GM12891 (cell line): ENCODE measurements at regions not wholly inside any gene's neighbourhood (a gene's known extent, or its start where the extent isn't known, plus 50 kb on each side); places are given as distances from the start of the nearest gene placed in this dataset.

Experiments used
- DNase-seq: peaks from one replicate; pipeline ENCODE4 v3.0.0; 2011; ENCODE audit warnings: low spot score; ENCODE audit not compliant: insufficient read length
- FAIRE-seq: peaks from 2 replicates; lab custom pipeline; 2011; peaks lifted over from hg19 to GRCh38; lab: Jason Lieb, UNC
- PAX5 ChIP-seq: IDR thresholded peaks from 2 replicates; pipeline ENCODE4 v1.6.1; 2011; ENCODE audit warnings: low read length, moderate library complexity, mild to moderate bottlenecking; ENCODE audit not compliant: insufficient read depth, severe bottlenecking
- POLR2A ChIP-seq: IDR thresholded peaks from 2 replicates; pipeline ENCODE4 v1.6.1; 2011; ENCODE audit warnings: low read depth, low read length, control low read depth
- POLR2AphosphoS5 ChIP-seq: IDR thresholded peaks from 2 replicates; pipeline ENCODE4 v1.6.1; 2011; ENCODE audit warnings: low read depth, low read length, control low read depth
- POU2F2 ChIP-seq: IDR thresholded peaks from 2 replicates; pipeline ENCODE4 v1.6.1; 2011; ENCODE audit warnings: low read depth, mild to moderate bottlenecking, control low read depth, low read length, moderate library complexity
- SPI1 ChIP-seq: IDR thresholded peaks from 2 replicates; pipeline ENCODE4 v1.6.1; 2011; ENCODE audit warnings: low read depth, low read length, control low read depth
- TAF1 ChIP-seq: IDR thresholded peaks from 2 replicates; pipeline ENCODE4 v1.6.1; 2011; ENCODE audit warnings: low read depth, low read length, control low read depth

GRCh38 chr5:24376210-24376609 is 268.6 kb downstream of the CDH10 start:
- FAIRE-seq (no peak), DNase-seq (no peak)
- TF ChIP-seq PAX5, result no peak
- no peak for TF ChIP-seq POLR2AphosphoS5
- TF ChIP-seq SPI1, result no peak
- TF ChIP-seq POU2F2, result no peak
- TF ChIP-seq POLR2A, result no peak
- no peak for TF ChIP-seq TAF1

GRCh38 chr5:24376616-24377015 is 268.2 kb downstream of the CDH10 start:
- FAIRE-seq (no peak), DNase-seq (no peak)
- no peak for TF ChIP-seq TAF1
- no peak for TF ChIP-seq POU2F2
- no peak for TF ChIP-seq SPI1
- TF ChIP-seq POLR2A, result no peak
- TF ChIP-seq POLR2AphosphoS5, result no peak
- TF ChIP-seq PAX5, result no peak

- no peak for FAIRE-seq
- DNase-seq, result no peak
- TF ChIP-seq POLR2A (no peak), POLR2AphosphoS5 (no peak), TAF1 (no peak), POU2F2 (no peak), PAX5 (no peak), SPI1 (no peak)
These were observed 262.8 kb downstream of the CDH10 start for GRCh38 chr5:24381861-24382489.

- FAIRE-seq, result no peak
- no peak for DNase-seq
- TF ChIP-seq SPI1, result no peak
- no peak for TF ChIP-seq PAX5
- no peak for TF ChIP-seq POLR2A
- TF ChIP-seq TAF1, result no peak
- TF ChIP-seq POU2F2, result no peak
- TF ChIP-seq POLR2AphosphoS5, result no peak
These were observed 259.7 kb downstream of the CDH10 start for GRCh38 chr5:24385070-24385469.

GRCh38 chr5:24385617-24386016 is 259.2 kb downstream of the CDH10 start:
- no peak for DNase-seq
- TF ChIP-seq POLR2AphosphoS5 (no peak), SPI1 (no peak), PAX5 (no peak), TAF1 (no peak), POLR2A (no peak), POU2F2 (no peak)
- no peak for FAIRE-seq

- DNase-seq (no peak), FAIRE-seq (no peak)
- no peak for TF ChIP-seq POLR2AphosphoS5
These were observed 256.3 kb downstream of the CDH10 start for GRCh38 chr5:24388448-24388847.

- TF ChIP-seq POLR2A, result no peak
- TF ChIP-seq POU2F2, result no peak
- TF ChIP-seq TAF1, result no peak
- TF ChIP-seq SPI1, result no peak
- no peak for TF ChIP-seq PAX5
- TF ChIP-seq POLR2AphosphoS5, result no peak
- FAIRE-seq, result no peak
- no peak for DNase-seq
These were observed 254.8 kb downstream of the CDH10 start for GRCh38 chr5:24389968-24390367.

GRCh38 chr5:24391816-24392215 is 253.0 kb downstream of the CDH10 start:
- TF ChIP-seq PAX5, result no peak
- TF ChIP-seq POU2F2, result no peak
- no peak for TF ChIP-seq POLR2A
- DNase-seq, result no peak
- no peak for FAIRE-seq

- TF ChIP-seq SPI1 (no peak), POU2F2 (no peak), POLR2AphosphoS5 (no peak), PAX5 (no peak), TAF1 (no peak), POLR2A (no peak)
- DNase-seq, result no peak
- FAIRE-seq, result no peak
These were observed 247.2 kb downstream of the CDH10 start for GRCh38 chr5:24397601-24398000.

- FAIRE-seq (no peak), DNase-seq (no peak)
- TF ChIP-seq SPI1, result no peak
- TF ChIP-seq POLR2AphosphoS5, result no peak
- TF ChIP-seq PAX5, result no peak
- no peak for TF ChIP-seq TAF1
- no peak for TF ChIP-seq POLR2A
- TF ChIP-seq POU2F2, result no peak
These were observed 243.0 kb downstream of the CDH10 start for GRCh38 chr5:24401773-24402172.

- TF ChIP-seq POLR2A (no peak), SPI1 (no peak), TAF1 (no peak), POLR2AphosphoS5 (no peak), POU2F2 (no peak), PAX5 (no peak)
- FAIRE-seq (no peak), DNase-seq (no peak)
These were observed 237.3 kb downstream of the CDH10 start for GRCh38 chr5:24407466-24407865.
